Esophagus squamous epithelium (tissue), 5 donors: ENCODE measurements at regions not wholly inside any gene's neighbourhood (a gene's known extent, or its start where the extent isn't known, plus 50 kb on each side); places are given as distances from the start of the nearest gene placed in this dataset.

Source experiments
- DNase-seq: peaks from one replicate; lab custom pipeline; 2025; lab: John Stamatoyannopoulos, UW
- H3K27ac ChIP-seq, 4 donors: fragments of 200-600 bp; sonication (generic); one replicate each; pipeline ENCODE4 v1.5.1; 2016 to 2019; ENCODE audit warnings: mild to moderate bottlenecking in 1 of 4
- H3K27me3 ChIP-seq, 4 donors: fragments of 200-600 bp; sonication (generic); 1 replicate in 3 of 4; 2 replicates in 1 of 4; pipeline versions ENCODE4 v1.5.1 to v1.6.0; 2017 to 2021; ENCODE audit warnings: antibody characterized with exemption in 1 of 4
- H3K36me3 ChIP-seq, 3 donors: fragments of 200-600 bp; sonication (generic); one replicate each; pipeline ENCODE4 v1.5.1; 2016 to 2019
- H3K4me1 ChIP-seq, 3 donors: fragments of 200-600 bp; sonication (generic); one replicate each; pipeline ENCODE4 v1.5.1; 2017 to 2019
- H3K4me3 ChIP-seq, 4 donors: fragments of 200-600 bp; sonication (generic); 1 replicate in 3 of 4; 2 replicates in 1 of 4; pipeline ENCODE4 v1.5.1; 2016 to 2019; ENCODE audit warnings: mild to moderate bottlenecking in 2 of 4, moderate library complexity in 1 of 4
- H3K9me3 ChIP-seq, 3 donors: fragments of 200-600 bp; sonication (generic); one replicate each; pipeline ENCODE4 v1.5.1; 2016 to 2019
- CTCF ChIP-seq, 6 experiments: fragments of 450-650 bp in 4 of 6; fragments of 200-600 bp in 2 of 6; sonication (generic) in 2 of 6; IDR thresholded peaks; one replicate each; pipeline ENCODE4 v1.5.1; 2016 to 2019; ENCODE audit warnings: antibody characterized with exemption in 6 of 6, mild to moderate bottlenecking in 4 of 6, moderate library complexity in 4 of 6
- POLR2A ChIP-seq, 4 donors: fragments of 450-650 bp; IDR thresholded peaks; one replicate each; pipeline ENCODE4 v1.6.1; 2017; ENCODE audit warnings: antibody characterized with exemption in 4 of 4, mild to moderate bottlenecking in 4 of 4, moderate library complexity in 3 of 4
- WGBS, 2 donors: methylation state at CpG; one replicate each; pipeline ENCODE4 v1.1.5; 2018; 5-methylcytosine and 5-hydroxymethylcytosine counted together
- intact Hi-C: fragments of 100-400 bp; cut with DNase I; formaldehyde crosslinking; loops from one replicate; pipeline ENCODE4 v1.15.0; 2022
- donor health status: DM: yes; HTN: yes; CAD: no.

- Histone ChIP-seq H3K4me3 (no peak overlapping the region), H3K4me1 (no peaks in the 10 kb centered on the region), H3K27ac (no peak overlapping the region), H3K27me3 (no peaks in the 10 kb centered on the region), H3K36me3 (no peaks in the 10 kb centered on the region), H3K9me3 (no peaks in the 10 kb centered on the region)
- 20 to 23% methylated on average over 1 of the region's 1 CpG for WGBS, 2 donors
- DNase-seq: no peak
- no peak for TF ChIP-seq POLR2A (IDR thresholded peaks at IDR 0.05)
- TF ChIP-seq CTCF (IDR thresholded peaks at IDR 0.05): no peak
- intact Hi-C loops: no loop called here
These were observed 852.5 kb upstream of the LRATD1 start for GRCh38 chr2:13779996-13780395.

GRCh38 chr2:13791019-13791547, 841.4 kb upstream of the LRATD1 start:
- DNase-seq: no peak
- intact Hi-C loops: no loop called here
- no peaks in the 10 kb centered on the region for H3K36me3 ChIP-seq
- no peak overlapping the region for H3K4me3 ChIP-seq
- H3K4me1 ChIP-seq: no peaks in the 10 kb centered on the region
- H3K9me3 ChIP-seq: no peaks in the 10 kb centered on the region
- WGBS, 2 donors: 32 to 42% methylated on average over 3 of the region's 3 CpGs
- H3K27me3 ChIP-seq: no peaks in the 10 kb centered on the region
- H3K27ac ChIP-seq: no peak overlapping the region
- TF ChIP-seq CTCF (IDR thresholded peaks at IDR 0.05) (no peak), POLR2A (IDR thresholded peaks at IDR 0.05) (no peak)

- H3K4me3 ChIP-seq: no peak overlapping the region
- H3K9me3 ChIP-seq: no peaks in the 10 kb centered on the region
- H3K27ac ChIP-seq: no peak overlapping the region
- no peak for DNase-seq
- TF ChIP-seq CTCF (IDR thresholded peaks at IDR 0.05) (no peak), POLR2A (IDR thresholded peaks at IDR 0.05) (no peak)
- H3K4me1 ChIP-seq: no peaks in the 10 kb centered on the region
- WGBS, 2 donors: 81 to 86% methylated on average over 5 of the region's 5 CpGs
- intact Hi-C loops: no loop called here
- no peaks in the 10 kb centered on the region for H3K36me3 ChIP-seq
- no peaks in the 10 kb centered on the region for H3K27me3 ChIP-seq
These were observed 826.0 kb upstream of the LRATD1 start for GRCh38 chr2:13806539-13806938.

- no peak overlapping the region for H3K4me3 ChIP-seq
- no peak for DNase-seq
- no peaks in the 10 kb centered on the region for H3K27me3 ChIP-seq
- no peak overlapping the region for H3K27ac ChIP-seq
- 56 to 66% methylated on average over 4 of the region's 4 CpGs for WGBS, 2 donors
- intact Hi-C loops: no loop called here
- TF ChIP-seq POLR2A (IDR thresholded peaks at IDR 0.05) (no peak), CTCF (IDR thresholded peaks at IDR 0.05) (no peak)
- H3K36me3 ChIP-seq: no peaks in the 10 kb centered on the region
- H3K4me1 ChIP-seq: no peaks in the 10 kb centered on the region
- H3K9me3 ChIP-seq: no peaks in the 10 kb centered on the region
These were observed 819.3 kb upstream of the LRATD1 start for GRCh38 chr2:13813236-13813635.

GRCh38 chr2:13818002-13818401, 814.5 kb upstream of the LRATD1 start:
- DNase-seq: no peak
- Histone ChIP-seq H3K36me3 (no peaks in the 10 kb centered on the region), H3K9me3 (no peaks in the 10 kb centered on the region), H3K4me3 (no peak overlapping the region), H3K4me1 (no peaks in the 10 kb centered on the region), H3K27me3 (no peaks in the 10 kb centered on the region), H3K27ac (no peak overlapping the region)
- intact Hi-C loops: no loop called here
- TF ChIP-seq POLR2A (IDR thresholded peaks at IDR 0.05) (no peak), CTCF (IDR thresholded peaks at IDR 0.05) (no peak)
- WGBS, 2 donors: 59 to 63% methylated on average over 4 of the region's 4 CpGs
